H9 (cell line): ENCODE measurements at regions not wholly inside any gene's neighbourhood (a gene's known extent, or its start where the extent isn't known, plus 50 kb on each side); places are given as distances from the start of the nearest gene placed in this dataset.

Experiments
- DNase-seq: peaks from one replicate; pipeline ENCODE4 v3.0.0-alpha.2; 2017
- H2AFZ ChIP-seq: one replicate; pipeline ENCODE4 v1.6.1; 2013; ENCODE audit warnings: mild to moderate bottlenecking, low read length, control low read depth, moderate library complexity
- H2AK5ac ChIP-seq: 2 replicates; pipeline ENCODE4 v1.6.1; 2013; ENCODE audit warnings: low read length, control low read depth, mixed read lengths; ENCODE audit not compliant: insufficient read length
- H2BK120ac ChIP-seq: one replicate; pipeline ENCODE4 v1.6.1; 2013; ENCODE audit warnings: low read depth, mild to moderate bottlenecking, low read length, control low read depth, inconsistent platforms; ENCODE audit not compliant: poor library complexity, severe bottlenecking
- H2BK12ac ChIP-seq: 2 replicates; pipeline ENCODE4 v1.6.1; 2013; ENCODE audit warnings: low read length, control low read depth, mixed read lengths, low read depth; ENCODE audit not compliant: insufficient read length
- H2BK15ac ChIP-seq: 2 replicates; pipeline ENCODE4 v1.6.1; 2013; ENCODE audit warnings: low read depth, low read length, control low read depth
- H2BK20ac ChIP-seq: one replicate; pipeline ENCODE4 v1.6.1; 2013; ENCODE audit warnings: low read depth, mild to moderate bottlenecking, low read length, control low read depth, inconsistent platforms; ENCODE audit not compliant: poor library complexity, severe bottlenecking
- H2BK5ac ChIP-seq: 2 replicates; pipeline ENCODE4 v1.6.1; 2013; ENCODE audit warnings: low read length, control low read depth, mixed read lengths; ENCODE audit not compliant: insufficient read length
- H3K14ac ChIP-seq: 2 replicates; pipeline ENCODE4 v1.6.1; 2013; ENCODE audit warnings: low read length, control low read depth; ENCODE audit not compliant: insufficient read depth
- H3K18ac ChIP-seq: 2 replicates; pipeline ENCODE4 v1.6.1; 2013; ENCODE audit warnings: low read depth, mild to moderate bottlenecking, mixed read lengths, low read length, control low read depth; ENCODE audit not compliant: insufficient read length
- H3K23ac ChIP-seq: 2 replicates; pipeline ENCODE4 v1.6.1; 2013; ENCODE audit warnings: low read length, control low read depth, mixed read lengths, low read depth; ENCODE audit not compliant: insufficient read length
- H3K23me2 ChIP-seq: 2 replicates; pipeline ENCODE4 v1.6.1; 2013; ENCODE audit warnings: low read depth, mild to moderate bottlenecking, mixed read lengths, low read length, control low read depth; ENCODE audit not compliant: insufficient read length, poor library complexity, severe bottlenecking
- H3K27ac ChIP-seq: 2 replicates; pipeline ENCODE4 v1.5.1; 2013; ENCODE audit warnings: low read length, control low read depth, mixed read lengths, low read depth; ENCODE audit not compliant: insufficient read length
- H3K27me3 ChIP-seq: 2 replicates; pipeline ENCODE4 v1.6.1; 2013; ENCODE audit warnings: low read length, control low read depth, inconsistent platforms; ENCODE audit not compliant: insufficient read depth
- H3K4ac ChIP-seq: 2 replicates; pipeline ENCODE4 v1.6.1; 2013; ENCODE audit warnings: low read depth, mild to moderate bottlenecking, control low read depth, inconsistent platforms, low read length, moderate library complexity
- H3K4me1 ChIP-seq: 2 replicates; pipeline ENCODE4 v1.6.1; 2013; ENCODE audit warnings: low read length, control low read depth, inconsistent platforms; ENCODE audit not compliant: insufficient read depth
- H3K4me2 ChIP-seq: 2 replicates; pipeline ENCODE4 v1.6.1; 2013; ENCODE audit warnings: low read length, control low read depth, mixed read lengths; ENCODE audit not compliant: insufficient read length, insufficient read depth
- H3K56ac ChIP-seq: 2 replicates; pipeline ENCODE4 v1.6.1; 2013; ENCODE audit warnings: low read depth, mild to moderate bottlenecking, mixed read lengths, low read length, control low read depth; ENCODE audit not compliant: insufficient read length
- H3K79me1 ChIP-seq: 2 replicates; pipeline ENCODE4 v1.6.1; 2013; ENCODE audit warnings: low read depth, mild to moderate bottlenecking, moderate library complexity, low read length, control low read depth, inconsistent platforms; ENCODE audit not compliant: insufficient read depth, poor library complexity, severe bottlenecking
- H3K79me2 ChIP-seq: 2 replicates; pipeline ENCODE4 v1.6.1; 2013; ENCODE audit warnings: low read length, control low read depth, inconsistent platforms; ENCODE audit not compliant: insufficient read depth
- H3K9ac ChIP-seq: 2 replicates; pipeline ENCODE4 v1.6.1; 2013; ENCODE audit warnings: low read length, control low read depth, mixed read lengths; ENCODE audit not compliant: insufficient read length; ENCODE audit errors: extremely low read depth
- H3K9me3 ChIP-seq: one replicate; pipeline ENCODE4 v1.6.1; 2013; ENCODE audit warnings: low read depth, low read length, inconsistent platforms; ENCODE audit not compliant: control insufficient read depth
- H3T11ph ChIP-seq: one replicate; pipeline ENCODE4 v1.6.1; 2013; ENCODE audit warnings: mild to moderate bottlenecking, low read length, control low read depth, inconsistent platforms
- H4K20me1 ChIP-seq: one replicate; pipeline ENCODE4 v1.6.1; 2013; ENCODE audit not compliant: control insufficient read depth, insufficient read length, insufficient read depth
- H4K5ac ChIP-seq: 2 replicates; pipeline ENCODE4 v1.6.1; 2013; ENCODE audit warnings: low read depth, mild to moderate bottlenecking, mixed read lengths, low read length, control low read depth; ENCODE audit not compliant: insufficient read length
- H4K8ac ChIP-seq: replicated peaks from 2 replicates; pipeline ENCODE4 v1.6.1; 2013; ENCODE audit warnings: low read length, control low read depth, mixed read lengths, low read depth; ENCODE audit not compliant: insufficient read length
- H4K91ac ChIP-seq: 2 replicates; pipeline ENCODE4 v1.6.1; 2013; ENCODE audit warnings: low read depth, mild to moderate bottlenecking, moderate library complexity, mixed read lengths, low read length, control low read depth; ENCODE audit not compliant: insufficient read length
- H3K27ac Mint-ChIP-seq, 3 experiments: 2 replicates in 2 of 3; 3 replicates in 1 of 3; pipeline ENCODE4 v1.8.0; 2020 to 2021; ENCODE audit warnings: mixed read lengths in 3 of 3, mild to moderate bottlenecking in 1 of 3, moderate library complexity in 1 of 3
- H3K27me3 Mint-ChIP-seq: 2 replicates; pipeline ENCODE4 v1.8.0; 2021; ENCODE audit warnings: low read depth, mild to moderate bottlenecking, moderate library complexity, mixed read lengths
- H3K36me3 Mint-ChIP-seq, 3 experiments: 2 replicates in 2 of 3; 3 replicates in 1 of 3; pipeline ENCODE4 v1.8.0; 2020 to 2021; ENCODE audit warnings: low read depth in 3 of 3, mixed read lengths in 3 of 3; ENCODE audit not compliant: insufficient read depth in 1 of 3
- H3K4me1 Mint-ChIP-seq, 2 experiments: 2 replicates each; pipeline ENCODE4 v1.8.0; 2020; ENCODE audit warnings: mixed read lengths in 2 of 2
- H3K4me3 Mint-ChIP-seq, 2 experiments: 2 replicates in 1 of 2; 3 replicates in 1 of 2; pipeline ENCODE4 v1.8.0; 2020 to 2021; ENCODE audit warnings: mild to moderate bottlenecking in 2 of 2, mixed read lengths in 2 of 2, moderate library complexity in 1 of 2
- H3K9me3 Mint-ChIP-seq, 2 experiments: 2 replicates in 1 of 2; 3 replicates in 1 of 2; pipeline ENCODE4 v1.8.0; 2020; ENCODE audit warnings: mild to moderate bottlenecking in 2 of 2, mixed read lengths in 2 of 2, moderate library complexity in 1 of 2
- WGBS: extraction: QIAGEN DNeasy Blood & Tissue Kit; methylation state at CpG from one replicate; pipeline ENCODE4 v1.1.7; 2013; ENCODE audit warnings: missing lambda C conversion rate, low lambda C conversion rate, mixed read lengths; ENCODE audit not compliant: insufficient read length; ENCODE audit errors: extremely low coverage; 5-methylcytosine and 5-hydroxymethylcytosine counted together
- TF ChIP-seq, protein P1 (sequence below): fragments of 200-600 bp; sonication (generic); conservative IDR thresholded peaks from 3 replicates; pipeline ENCODE4 v1.8.0; 2021; ENCODE audit warnings: antibody characterized with exemption, mild to moderate bottlenecking

DNA sequence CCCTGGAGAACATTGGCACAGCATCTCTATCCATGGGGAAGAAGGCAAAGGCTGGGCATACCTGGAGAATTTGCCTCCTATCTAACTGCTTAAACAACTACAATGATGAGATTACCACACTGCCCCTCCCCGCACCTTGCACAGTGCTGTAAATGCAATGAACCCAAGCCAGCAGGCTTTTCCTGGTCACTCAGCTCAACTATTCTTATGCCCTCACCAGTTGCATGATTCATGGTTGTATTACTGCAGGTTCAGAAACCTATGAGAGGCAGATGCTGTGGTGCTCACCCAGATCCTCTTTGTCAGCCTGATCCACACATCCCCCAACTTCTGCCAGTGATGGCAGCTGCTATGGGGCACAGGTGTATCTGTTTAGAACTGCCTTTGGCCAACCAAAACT is 77.7 kb upstream of the STAC start:
- H2BK15ac ChIP-seq = no peak overlapping the region
- H2AK5ac ChIP-seq = no peak overlapping the region
- H4K5ac ChIP-seq = no peak overlapping the region
- no peaks in the 10 kb centered on the region for H3K79me2 ChIP-seq
- no peak overlapping the region for H2BK12ac ChIP-seq
- H3K9me3 Mint-ChIP-seq = no peaks in the 10 kb centered on the region
- H3K27ac ChIP-seq = no peak overlapping the region
- no peaks in the 10 kb centered on the region; the same call in 1 of the 2 replicates for H3K4me1 ChIP-seq
- no peak overlapping the region for H2BK120ac ChIP-seq
- no peaks in the 10 kb centered on the region for H3K36me3 Mint-ChIP-seq
- no peak overlapping the region for H4K91ac ChIP-seq
- H3K56ac ChIP-seq = no peak overlapping the region
- no CpG with 5 or more reads among the region's 1 CpG for WGBS
- H3K18ac ChIP-seq = no peak overlapping the region
- H3K27ac Mint-ChIP-seq = no peak overlapping the region; a peak in 1 of 7 replicates
- no peak overlapping the region for H2BK5ac ChIP-seq
- no peaks in the 10 kb centered on the region for H4K20me1 ChIP-seq
- no peaks in the 10 kb centered on the region for H3K23me2 ChIP-seq
- TF ChIP-seq, protein P1, sequence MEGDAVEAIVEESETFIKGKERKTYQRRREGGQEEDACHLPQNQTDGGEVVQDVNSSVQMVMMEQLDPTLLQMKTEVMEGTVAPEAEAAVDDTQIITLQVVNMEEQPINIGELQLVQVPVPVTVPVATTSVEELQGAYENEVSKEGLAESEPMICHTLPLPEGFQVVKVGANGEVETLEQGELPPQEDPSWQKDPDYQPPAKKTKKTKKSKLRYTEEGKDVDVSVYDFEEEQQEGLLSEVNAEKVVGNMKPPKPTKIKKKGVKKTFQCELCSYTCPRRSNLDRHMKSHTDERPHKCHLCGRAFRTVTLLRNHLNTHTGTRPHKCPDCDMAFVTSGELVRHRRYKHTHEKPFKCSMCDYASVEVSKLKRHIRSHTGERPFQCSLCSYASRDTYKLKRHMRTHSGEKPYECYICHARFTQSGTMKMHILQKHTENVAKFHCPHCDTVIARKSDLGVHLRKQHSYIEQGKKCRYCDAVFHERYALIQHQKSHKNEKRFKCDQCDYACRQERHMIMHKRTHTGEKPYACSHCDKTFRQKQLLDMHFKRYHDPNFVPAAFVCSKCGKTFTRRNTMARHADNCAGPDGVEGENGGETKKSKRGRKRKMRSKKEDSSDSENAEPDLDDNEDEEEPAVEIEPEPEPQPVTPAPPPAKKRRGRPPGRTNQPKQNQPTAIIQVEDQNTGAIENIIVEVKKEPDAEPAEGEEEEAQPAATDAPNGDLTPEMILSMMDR = no peak
- DNase-seq = no peak
- no peaks in the 10 kb centered on the region for H3K27me3 Mint-ChIP-seq
- no peak overlapping the region for H3K4ac ChIP-seq
- H3K9me3 ChIP-seq = no peaks in the 10 kb centered on the region
- no peak overlapping the region for H2AFZ ChIP-seq
- H3K27me3 ChIP-seq = no peaks in the 10 kb centered on the region; the same call in 1 of the 2 replicates
- H3K23ac ChIP-seq = no peak overlapping the region
- H3K4me3 Mint-ChIP-seq = no peak overlapping the region
- H3K4me2 ChIP-seq = no peak overlapping the region
- no peak overlapping the region for H3T11ph ChIP-seq
- H3K9ac ChIP-seq = no peak overlapping the region
- H3K14ac ChIP-seq = no peak overlapping the region
- H4K8ac ChIP-seq = no peak overlapping the region
- peaks cover 0 to 10% of the 10 kb centered on the region in 2 experiments; a peak in 1 of 4 replicates for H3K4me1 Mint-ChIP-seq
- H2BK20ac ChIP-seq = no peak overlapping the region
- H3K79me1 ChIP-seq = no peaks in the 10 kb centered on the region
